ENCODE measurements at regions not wholly inside any gene's neighbourhood (a gene's known extent, or its start where the extent isn't known, plus 50 kb on each side); places are given as distances from the start of the nearest gene placed in this dataset.

- DNase-seq, result no peak
These were observed 152.6 kb upstream of the KL start for GRCh38 chr13:32863596-32863995.

- no peak for DNase-seq
These were observed 149.3 kb upstream of the KL start for GRCh38 chr13:32866921-32867320.

DNA sequence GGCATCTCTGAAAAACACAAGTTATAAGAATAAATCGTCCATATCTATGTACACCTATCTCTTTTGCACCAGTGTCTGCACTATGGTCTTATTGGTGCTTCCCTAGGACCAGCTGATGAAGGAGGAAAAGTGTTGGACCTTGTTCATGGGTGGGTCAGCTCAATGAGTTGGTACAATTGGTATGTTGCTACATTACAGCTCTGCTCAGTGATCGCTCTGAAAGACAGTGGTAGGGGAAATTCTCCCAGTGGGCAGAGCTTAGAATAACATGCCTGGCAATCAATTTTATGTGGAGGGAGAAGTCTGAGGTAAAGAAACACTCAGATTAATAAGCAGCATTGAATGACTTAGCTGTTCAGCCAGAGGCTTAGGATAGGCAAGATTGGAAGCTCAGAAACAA lies 138.7 kb upstream of the KL start:
- DNase-seq, result no peak

DNA sequence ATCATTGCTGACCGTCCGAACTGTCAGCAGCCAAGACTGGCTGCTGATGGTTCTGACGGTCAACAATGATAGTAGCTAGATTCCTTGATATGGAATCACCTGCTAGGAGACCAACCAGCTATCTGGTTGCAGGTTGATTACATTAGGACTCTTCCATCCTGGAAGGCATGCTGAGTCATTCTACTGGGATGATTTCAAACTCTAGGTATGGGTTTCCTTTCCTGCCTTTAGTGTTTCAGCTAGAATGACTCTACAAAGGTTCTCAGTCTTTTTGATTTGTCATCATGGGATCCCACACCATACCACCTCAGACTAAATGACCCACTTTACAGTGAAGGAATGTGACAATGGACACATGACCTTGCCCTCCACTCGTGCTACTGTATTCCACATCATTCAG lies 138.1 kb upstream of the KL start:
- no peak for DNase-seq

DNA sequence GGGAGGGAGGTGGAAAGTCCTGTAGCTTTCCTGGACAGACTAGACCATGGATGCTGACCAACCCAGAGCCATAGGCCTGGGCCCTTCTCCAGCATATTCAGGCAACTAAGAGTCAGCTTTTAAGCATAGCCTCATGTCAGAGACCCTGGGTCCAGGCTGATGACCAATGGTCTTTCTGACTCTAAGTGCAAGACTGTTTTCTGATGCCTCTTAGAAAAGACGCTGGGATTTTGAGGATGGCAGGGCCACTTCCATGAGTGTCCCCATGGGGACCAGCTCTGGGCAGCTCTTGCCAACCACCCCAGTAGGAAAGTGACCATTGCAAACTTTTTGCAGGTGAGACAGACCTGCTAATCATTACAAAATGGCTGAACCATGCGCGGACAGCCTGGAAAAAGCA lies 135.6 kb upstream of the KL start:
- DNase-seq, result no peak

GRCh38 chr13:32881074-32881776 lies 135.0 kb upstream of the KL start:
- DNase-seq, result no peak

DNA sequence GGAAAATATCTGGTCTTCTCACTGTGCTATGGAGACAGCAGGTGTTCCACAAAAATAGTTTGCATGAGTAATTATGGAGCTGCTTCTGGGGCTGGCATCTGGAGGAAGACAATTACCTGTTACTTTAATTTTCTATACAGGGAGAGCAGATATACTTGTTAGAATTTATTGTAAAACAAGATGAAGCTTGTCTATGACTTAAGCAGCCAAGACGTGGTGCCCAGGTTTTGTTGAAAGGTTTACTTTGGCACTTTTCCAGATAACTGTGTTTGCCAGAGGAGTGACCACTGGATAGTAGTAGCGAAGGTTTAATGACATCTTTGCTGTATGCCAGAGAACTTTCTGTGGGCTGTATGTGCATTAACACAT lies 134.5 kb upstream of the KL start:
- no peak for DNase-seq

GRCh38 chr13:32882691-32883090 lies 133.5 kb upstream of the KL start:
- no peak for DNase-seq

DNA sequence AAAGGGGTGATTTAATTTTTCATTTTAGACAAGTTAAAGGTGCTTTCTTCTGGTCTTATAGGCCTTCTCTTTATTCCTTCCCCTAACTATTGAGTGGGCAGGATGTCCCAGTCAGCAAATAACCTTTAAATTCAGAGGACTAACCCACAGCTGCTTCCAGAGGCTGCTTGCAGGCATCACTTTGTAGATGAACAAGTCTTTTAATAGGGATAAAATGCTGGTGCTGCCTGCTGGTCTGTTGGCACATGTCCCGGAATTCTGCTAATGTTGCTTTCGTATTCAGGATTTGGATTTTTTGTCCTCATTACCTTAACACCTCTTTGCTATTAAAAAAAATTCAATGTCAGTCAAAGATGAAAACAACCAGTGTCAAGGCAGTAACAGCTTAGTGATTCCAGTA lies 132.7 kb upstream of the KL start:
- DNase-seq, result peak; percentile 42

GRCh38 chr13:32887617-32888016 lies 128.6 kb upstream of the KL start:
- no peak for DNase-seq

DNA sequence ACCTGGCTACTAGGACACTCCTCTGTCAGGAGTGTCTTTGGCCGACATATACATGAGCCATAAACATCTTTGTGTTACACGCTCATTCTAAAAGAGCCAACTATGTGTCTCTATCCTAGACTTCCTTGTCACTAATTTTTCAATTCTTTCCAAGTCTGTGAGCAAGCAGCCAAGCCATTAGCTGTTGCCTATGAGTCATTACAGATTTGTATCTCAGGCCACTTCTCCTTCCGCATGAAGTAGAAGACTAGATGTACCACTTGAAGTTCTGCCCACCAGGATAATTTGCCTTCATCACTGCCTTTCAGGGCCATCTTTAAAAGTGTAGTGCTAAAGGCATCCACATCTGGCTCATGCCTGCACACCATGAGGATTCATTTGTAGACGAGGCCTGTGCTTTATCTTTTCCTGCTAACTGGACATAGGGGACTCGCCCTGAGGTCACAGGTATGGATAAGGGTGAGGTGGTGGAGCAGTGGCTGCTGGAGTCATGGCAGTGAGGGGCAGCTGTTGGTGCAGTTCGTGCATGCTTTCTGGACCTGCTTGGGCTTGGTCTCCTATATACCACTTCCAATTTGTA lies 126.1 kb upstream of the KL start:
- DNase-seq, result no peak

GRCh38 chr13:32893176-32893575 lies 123.0 kb upstream of the KL start:
- no peak for DNase-seq

GRCh38 chr13:32894589-32895001 lies 121.6 kb upstream of the KL start:
- DNase-seq, result no peak

DNA sequence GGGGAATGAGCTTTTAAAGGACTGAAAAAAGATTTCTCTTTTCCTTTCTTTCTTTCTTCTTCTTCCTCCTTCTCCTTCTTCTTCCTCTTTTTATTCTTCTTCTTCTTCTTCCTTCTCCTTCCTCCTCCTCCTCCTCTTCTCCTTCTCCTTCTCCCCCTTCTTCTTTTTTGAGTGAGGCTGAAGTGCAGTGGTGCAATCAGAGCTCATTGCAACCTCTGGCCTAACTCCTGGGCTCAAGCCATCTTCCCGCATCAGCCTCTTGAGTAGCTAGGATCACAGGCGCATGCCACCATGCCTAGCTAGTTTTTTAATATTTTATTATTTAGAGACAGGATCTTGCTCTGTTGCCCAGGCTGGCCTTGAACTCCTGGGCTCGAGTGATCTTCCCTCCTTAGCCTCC lies 120.9 kb upstream of the KL start:
- no peak for DNase-seq

- no peak for DNase-seq
These were observed 118.9 kb upstream of the KL start for GRCh38 chr13:32897296-32897695.

DNA sequence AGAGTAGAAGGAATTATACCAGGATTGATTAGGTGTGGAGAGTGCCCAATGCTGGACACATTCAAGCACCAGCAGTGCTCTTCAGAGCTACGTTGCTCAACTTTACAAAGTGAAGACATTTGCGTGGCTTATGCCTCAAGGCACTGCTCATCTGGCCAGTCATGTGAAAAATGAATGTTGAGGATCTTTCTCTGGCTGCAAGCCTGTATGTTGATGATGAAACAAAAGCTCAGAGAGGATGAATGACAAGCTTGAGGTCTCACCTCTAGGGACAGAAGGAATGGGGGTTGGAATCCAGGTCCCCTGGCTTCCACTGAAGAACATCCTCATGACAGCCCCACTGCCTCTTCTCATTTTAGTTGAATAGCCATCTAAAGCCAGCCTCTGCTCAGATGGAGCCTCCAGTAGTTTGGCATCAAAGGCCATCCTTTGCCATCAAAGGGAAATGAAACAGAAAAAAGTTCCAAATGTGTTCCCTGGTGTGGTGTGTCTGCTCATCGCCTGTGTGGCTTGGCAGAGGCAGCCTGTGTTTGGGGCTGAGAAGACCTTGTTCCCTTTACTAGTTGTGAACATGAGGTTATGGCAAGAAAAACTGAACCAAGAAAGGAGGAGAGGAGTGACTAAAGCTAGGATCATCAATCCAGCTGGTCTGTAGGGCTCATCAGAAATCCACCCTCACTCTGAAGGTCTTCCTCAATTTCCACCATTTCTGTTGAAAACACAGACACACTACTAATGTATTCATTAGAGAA lies 114.0 kb upstream of the KL start:
- DNase-seq, result no peak

DNA sequence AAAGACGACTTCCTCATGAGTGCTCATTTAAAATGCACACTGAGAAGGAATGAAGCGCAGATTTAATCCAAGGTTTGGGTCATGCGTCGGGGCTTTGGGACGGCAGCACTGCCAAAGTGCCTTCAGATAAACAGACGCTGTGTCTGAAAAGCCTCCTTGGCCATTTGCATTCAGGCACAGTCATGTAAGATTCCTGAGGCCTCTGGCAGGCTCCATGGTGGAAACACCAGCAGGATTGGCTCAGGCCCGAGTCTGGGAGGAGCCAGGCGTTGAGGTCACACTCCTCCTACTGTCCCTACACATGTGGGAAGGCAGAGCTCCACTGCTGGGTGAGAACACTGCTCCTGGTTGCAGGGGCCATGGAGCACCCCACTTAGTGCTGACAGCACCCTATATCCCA lies 113.3 kb upstream of the KL start:
- DNase-seq, result no peak

DNA sequence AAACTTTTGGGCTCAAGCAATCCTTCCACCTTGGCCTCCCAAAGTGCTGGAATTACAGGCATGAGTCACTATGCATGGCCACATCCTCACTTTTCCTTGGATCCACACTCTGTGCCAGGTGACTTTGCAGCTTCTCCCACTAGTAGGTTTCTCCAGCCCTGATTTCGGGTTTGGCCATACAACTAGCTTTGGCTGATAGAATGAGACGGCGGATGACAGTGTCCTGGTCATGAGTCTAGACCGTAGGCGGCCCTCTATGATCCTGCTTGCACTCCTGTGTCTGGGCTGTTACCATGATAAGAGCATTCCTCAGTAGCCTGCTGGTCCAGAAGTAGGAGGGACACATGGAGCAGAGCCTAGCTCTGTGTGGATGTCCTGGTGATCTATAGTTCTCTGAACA lies 112.5 kb upstream of the KL start:
- DNase-seq, result no peak

DNA sequence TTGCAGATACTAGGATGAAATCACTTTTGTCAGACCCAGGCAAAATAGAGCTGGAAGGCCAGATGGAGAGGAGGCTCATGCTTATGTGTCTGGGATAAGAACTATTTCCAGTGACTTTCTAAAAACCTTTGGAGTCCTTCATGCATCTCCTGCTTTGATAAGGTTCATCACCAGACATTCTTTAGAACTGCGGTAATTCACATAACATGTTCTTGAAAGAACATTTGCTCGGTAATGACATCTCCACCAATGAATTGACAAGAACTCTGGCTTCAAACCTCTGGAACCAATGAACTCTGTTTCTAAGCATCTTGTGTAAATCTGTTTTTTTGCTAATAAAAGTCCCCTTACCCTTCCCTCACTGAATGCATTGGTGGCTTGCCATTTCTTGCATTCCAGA lies 112.0 kb upstream of the KL start:
- no peak for DNase-seq

- DNase-seq, result no peak
These were observed 111.0 kb upstream of the KL start for GRCh38 chr13:32905063-32905863.

DNA sequence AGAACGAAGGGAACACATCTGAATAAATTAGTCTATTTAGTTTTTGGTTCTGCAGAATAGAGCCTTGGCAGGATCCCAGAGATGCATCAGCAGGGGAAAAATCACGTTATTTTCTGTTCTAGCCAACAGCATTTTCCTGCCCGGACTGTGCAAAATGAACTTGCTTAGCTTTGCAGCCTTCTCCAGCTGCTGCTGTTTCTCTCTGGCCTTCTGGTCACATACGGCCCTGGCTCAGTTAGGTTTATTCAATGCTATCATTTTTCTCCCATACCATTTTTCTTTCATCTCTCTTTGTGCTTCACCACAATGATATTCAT lies 110.4 kb upstream of the KL start:
- no peak for DNase-seq

GRCh38 chr13:32907211-32907610 lies 109.0 kb upstream of the KL start:
- DNase-seq, result no peak

GRCh38 chr13:32910530-32910929 lies 105.7 kb upstream of the KL start:
- no peak for DNase-seq

GRCh38 chr13:32911506-32911905 lies 104.7 kb upstream of the KL start:
- DNase-seq, result peak; percentile 46

All from NCI-H1092 (cell line).